PC-3 (cell line): ENCODE measurements at regions not wholly inside any gene's neighbourhood (a gene's known extent, or its start where the extent isn't known, plus 50 kb on each side); places are given as distances from the start of the nearest gene placed in this dataset.

Experiments used
- CTCF ChIP-seq: fragments of 300-600 bp; sonication (generic); conservative IDR thresholded peaks from 2 replicates; pipeline ENCODE4 v1.5.1; 2017; ENCODE audit warnings: antibody characterized with exemption, low read depth, mild to moderate bottlenecking, low read length
- EZH2 ChIP-seq: fragments of 300-600 bp; sonication (generic); IDR thresholded peaks from one replicate; pipeline ENCODE4 v1.6.1; 2017; ENCODE audit warnings: antibody characterized with exemption, mild to moderate bottlenecking, low read length; ENCODE audit not compliant: unreplicated experiment
- EZH2phosphoT487 ChIP-seq: fragments of 300-600 bp; sonication (generic); IDR thresholded peaks from 2 replicates; pipeline ENCODE4 v1.6.1; 2018; ENCODE audit warnings: mild to moderate bottlenecking, antibody characterized with exemption, low read length, borderline replicate concordance

- TF ChIP-seq CTCF: no peak
- TF ChIP-seq EZH2: no peak
- no peak for TF ChIP-seq EZH2phosphoT487
Observed at GRCh38 chr3:168939651-168940238, 723.8 kb downstream of the MECOM start.
